Neuronal stem cell (in vitro differentiated cells): ENCODE measurements at regions not wholly inside any gene's neighbourhood (a gene's known extent, or its start where the extent isn't known, plus 50 kb on each side); places are given as distances from the start of the nearest gene placed in this dataset.
"Not testable (repeated sequence)": the region's sequence is repeated elsewhere in the genome, so short reads cannot be mapped to it uniquely, and the experiment has no call there.

ENCODE experiments used
- DNase-seq: peaks from one replicate; pipeline ENCODE4 v3.0.0-alpha.2; 2013; ENCODE audit warnings: low spot score
- H2AFZ ChIP-seq: one replicate; pipeline ENCODE4 v1.6.1; 2013; ENCODE audit warnings: mild to moderate bottlenecking, low read length, inconsistent platforms
- H2AK5ac ChIP-seq: 2 replicates; pipeline ENCODE4 v1.6.1; 2013; ENCODE audit warnings: low read depth, mild to moderate bottlenecking, inconsistent platforms, low read length, moderate library complexity, mixed read lengths
- H2BK120ac ChIP-seq: 2 replicates; pipeline ENCODE4 v1.6.1; 2013; ENCODE audit warnings: low read depth, mild to moderate bottlenecking, inconsistent platforms, low read length, moderate library complexity, mixed read lengths
- H2BK12ac ChIP-seq: one replicate; pipeline ENCODE4 v1.6.1; 2013; ENCODE audit warnings: low read length, inconsistent platforms
- H2BK15ac ChIP-seq: 2 replicates; pipeline ENCODE4 v1.6.1; 2013; ENCODE audit warnings: mild to moderate bottlenecking, low read length, inconsistent platforms, mixed read lengths
- H2BK5ac ChIP-seq: one replicate; pipeline ENCODE4 v1.6.1; 2013; ENCODE audit warnings: inconsistent platforms, mild to moderate bottlenecking, low read length, moderate library complexity
- H3K14ac ChIP-seq: one replicate; pipeline ENCODE4 v1.6.1; 2013; ENCODE audit warnings: low read length, inconsistent platforms
- H3K18ac ChIP-seq: 2 replicates; pipeline ENCODE4 v1.6.1; 2013; ENCODE audit warnings: low read length, inconsistent platforms
- H3K23ac ChIP-seq: 2 replicates; pipeline ENCODE4 v1.6.1; 2013; ENCODE audit warnings: low read depth, mild to moderate bottlenecking, mixed read lengths, low read length, inconsistent platforms; ENCODE audit not compliant: poor library complexity
- H3K27ac ChIP-seq: replicated peaks from 3 replicates; pipeline ENCODE4 v1.5.1; 2013; ENCODE audit warnings: low read length, inconsistent platforms
- H3K27me3 ChIP-seq, 3 experiments: 2 replicates each; pipeline ENCODE4 v1.6.1; 2013; ENCODE audit warnings: low read length in 3 of 3, mild to moderate bottlenecking in 2 of 3, inconsistent platforms in 1 of 3, low read depth in 1 of 3, mixed read lengths in 1 of 3, moderate library complexity in 1 of 3; ENCODE audit not compliant: control insufficient read depth in 3 of 3, insufficient read depth in 3 of 3
- H3K36me3 ChIP-seq, 2 donors: replicated peaks in 1 of 2; 2 replicates each; pipeline ENCODE4 v1.6.1; 2013; ENCODE audit warnings: low read length in 2 of 2; ENCODE audit not compliant: control insufficient read depth in 2 of 2, insufficient read depth in 2 of 2
- H3K4ac ChIP-seq: 2 replicates; pipeline ENCODE4 v1.6.1; 2013; ENCODE audit warnings: inconsistent platforms, mild to moderate bottlenecking, low read length, moderate library complexity
- H3K4me1 ChIP-seq, 2 donors: 1 replicate in 1 of 2; 2 replicates in 1 of 2; pipeline ENCODE4 v1.6.1; 2013; ENCODE audit warnings: low read length in 2 of 2, low read depth in 1 of 2; ENCODE audit not compliant: control insufficient read depth in 2 of 2, insufficient read depth in 1 of 2
- H3K4me2 ChIP-seq: one replicate; pipeline ENCODE4 v1.6.1; 2013; ENCODE audit warnings: mild to moderate bottlenecking, low read length, inconsistent platforms; ENCODE audit not compliant: insufficient read depth, poor library complexity, severe bottlenecking
- H3K4me3 ChIP-seq, 2 donors: 2 replicates each; pipeline ENCODE4 v1.5.1; 2013; ENCODE audit warnings: low read length in 2 of 2, mild to moderate bottlenecking in 2 of 2, inconsistent platforms in 1 of 2, moderate library complexity in 1 of 2
- H3K79me1 ChIP-seq: one replicate; pipeline ENCODE4 v1.6.1; 2013; ENCODE audit warnings: low read depth, mild to moderate bottlenecking, inconsistent platforms, low read length, moderate library complexity
- H3K9ac ChIP-seq: one replicate; pipeline ENCODE4 v1.6.1; 2013; ENCODE audit warnings: mild to moderate bottlenecking, low read depth, low read length, inconsistent platforms; ENCODE audit not compliant: poor library complexity
- H3K9me3 ChIP-seq, 2 donors: replicated peaks in 1 of 2; 2 replicates each; pipeline versions ENCODE3 to v1.6.1; 2013; ENCODE audit warnings: low read length in 2 of 2, mild to moderate bottlenecking in 2 of 2, inconsistent platforms in 1 of 2, low read depth in 1 of 2, mixed read lengths in 1 of 2, moderate library complexity in 1 of 2; ENCODE audit not compliant: control insufficient read depth in 2 of 2, insufficient read depth in 1 of 2
- H4K8ac ChIP-seq: one replicate; pipeline ENCODE4 v1.6.1; 2013; ENCODE audit warnings: low read depth, mild to moderate bottlenecking, inconsistent platforms, low read length, moderate library complexity
- H4K91ac ChIP-seq: one replicate; pipeline ENCODE4 v1.6.1; 2013; ENCODE audit warnings: low read length, low read depth, mild to moderate bottlenecking, inconsistent platforms; ENCODE audit not compliant: poor library complexity
- WGBS, 2 donors: extraction: QIAGEN DNeasy Blood & Tissue Kit; methylation state at CpG; one replicate each; pipeline ENCODE4 v1.1.7; 2013; ENCODE audit warnings: missing lambda C conversion rate in 2 of 2, mixed read lengths in 1 of 2; ENCODE audit not compliant: insufficient read length in 2 of 2, insufficient replicate concordance in 1 of 2; ENCODE audit errors: extremely low coverage in 2 of 2; 5-methylcytosine and 5-hydroxymethylcytosine counted together

GRCh38 chr16:85243308-85243707, 131.0 kb upstream of the CIBAR2 start:
- no CpG with 5 or more reads among the region's 12 CpGs for WGBS, 2 donors
- Histone ChIP-seq H2BK15ac (no peak overlapping the region), H3K27ac (no peak overlapping the region), H3K14ac (no peak overlapping the region), H3K36me3 (no peaks in the 10 kb centered on the region), H2AFZ (no peak overlapping the region), H2AK5ac (peak overlapping the region; percentile 77), H3K4me3 (no peak overlapping the region), H4K91ac (peak overlapping the region; percentile 59), H3K9me3 (no peaks in the 10 kb centered on the region), H3K27me3 (no peaks in the 10 kb centered on the region), H2BK5ac (no peak overlapping the region), H3K18ac (peak overlapping the region; percentile 13), H3K4me1 (peaks cover 18 to 35% of the 10 kb centered on the region in 2 donors), H2BK120ac (no peak overlapping the region), H2BK12ac (no peak overlapping the region), H3K4me2 (no peak overlapping the region), H3K23ac (peak overlapping the region; percentile 82), H3K79me1 (no peaks in the 10 kb centered on the region), H3K4ac (no peak overlapping the region), H3K9ac (no peak overlapping the region), H4K8ac (no peak overlapping the region)
- no peak for DNase-seq

- H3K9ac ChIP-seq, H3K4me3 ChIP-seq, H2BK12ac ChIP-seq, H3K9me3 ChIP-seq, H3K14ac ChIP-seq, H4K91ac ChIP-seq, H3K4me2 ChIP-seq, H2BK15ac ChIP-seq, H3K18ac ChIP-seq, H2AFZ ChIP-seq, H4K8ac ChIP-seq, H3K36me3 ChIP-seq, H2BK120ac ChIP-seq, H3K27me3 ChIP-seq, H3K23ac ChIP-seq, H2AK5ac ChIP-seq, H3K4ac ChIP-seq, H2BK5ac ChIP-seq, H3K27ac ChIP-seq, DNase-seq, H3K79me1 ChIP-seq: not testable (repeated sequence)
- peaks cover 14 to 33% of the 10 kb centered on the region in 2 donors for H3K4me1 ChIP-seq
- WGBS, 2 donors = no CpG with 5 or more reads among the region's 8 CpGs
Measured at GRCh38 chr16:85244452-85244851, 132.2 kb upstream of the CIBAR2 start.

DNA sequence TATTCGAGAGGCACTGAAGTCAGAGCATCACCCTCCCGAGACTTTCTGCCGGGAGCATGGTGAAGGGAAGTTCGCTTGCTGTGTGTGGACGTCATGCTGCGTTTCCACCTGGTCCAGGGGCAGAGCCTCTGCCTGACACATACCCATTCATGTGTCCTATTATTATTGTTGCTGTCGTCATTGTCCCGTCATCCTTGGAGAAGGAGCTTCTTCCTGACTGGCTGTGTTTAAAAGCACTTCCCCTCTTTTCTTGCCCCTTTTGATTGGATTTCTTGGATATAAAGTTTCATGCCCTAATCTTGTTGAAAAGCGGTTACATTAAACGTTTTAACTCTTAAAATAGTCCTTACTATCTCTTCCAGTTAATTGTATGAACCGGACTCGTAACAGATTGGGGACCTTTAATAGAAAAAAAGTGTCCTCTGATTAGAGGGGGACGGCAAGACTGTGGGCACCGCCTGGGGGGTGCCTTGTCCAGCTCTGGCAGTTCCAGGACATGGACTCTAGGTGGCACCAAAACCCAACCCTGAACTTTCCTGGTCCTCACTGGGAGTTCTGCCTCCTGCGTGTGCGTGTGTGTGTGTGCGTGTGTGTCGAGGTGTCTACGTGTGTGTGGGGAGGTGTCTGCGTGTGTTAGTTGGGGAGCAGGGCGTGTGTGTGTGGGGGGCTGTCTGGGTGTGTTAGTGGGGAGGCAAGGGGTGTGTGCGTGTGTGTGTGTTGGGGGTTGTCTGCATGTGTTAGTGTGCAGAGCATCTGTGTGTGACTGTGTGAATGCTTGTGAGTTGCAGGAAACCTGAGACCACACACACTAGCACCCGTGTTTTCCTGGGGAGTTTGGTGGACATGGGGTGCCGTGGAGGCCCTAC, 133.3 kb upstream of the CIBAR2 start:
- no CpG with 5 or more reads among the region's 24 CpGs for WGBS, 2 donors
- no peak overlapping the region for H4K8ac ChIP-seq
- H4K91ac ChIP-seq = peak overlapping the region; percentile 59
- no peak overlapping the region for H2AFZ ChIP-seq
- H3K4me1 ChIP-seq = peaks cover 14 to 28% of the 10 kb centered on the region in 2 donors
- peak; percentile 70 for DNase-seq
- H3K18ac ChIP-seq = peak overlapping the region; percentile 88
- H3K79me1 ChIP-seq = peaks cover 1% of the 10 kb centered on the region
- peak overlapping the region; percentile 12 for H2BK12ac ChIP-seq
- no peak overlapping the region for H3K27ac ChIP-seq
- peak overlapping the region; percentile 97 for H3K23ac ChIP-seq
- no peaks in the 10 kb centered on the region for H3K27me3 ChIP-seq
- H2BK120ac ChIP-seq = no peak overlapping the region
- H3K36me3 ChIP-seq = no peaks in the 10 kb centered on the region
- H3K14ac ChIP-seq = no peak overlapping the region
- no peak overlapping the region for H3K4me2 ChIP-seq
- H3K9ac ChIP-seq = no peak overlapping the region
- H2BK15ac ChIP-seq = no peak overlapping the region
- H3K4me3 ChIP-seq = no peak overlapping the region
- no peaks in the 10 kb centered on the region for H3K9me3 ChIP-seq
- no peak overlapping the region for H2BK5ac ChIP-seq
- H2AK5ac ChIP-seq = peak overlapping the region; percentile 82
- no peak overlapping the region for H3K4ac ChIP-seq

DNA sequence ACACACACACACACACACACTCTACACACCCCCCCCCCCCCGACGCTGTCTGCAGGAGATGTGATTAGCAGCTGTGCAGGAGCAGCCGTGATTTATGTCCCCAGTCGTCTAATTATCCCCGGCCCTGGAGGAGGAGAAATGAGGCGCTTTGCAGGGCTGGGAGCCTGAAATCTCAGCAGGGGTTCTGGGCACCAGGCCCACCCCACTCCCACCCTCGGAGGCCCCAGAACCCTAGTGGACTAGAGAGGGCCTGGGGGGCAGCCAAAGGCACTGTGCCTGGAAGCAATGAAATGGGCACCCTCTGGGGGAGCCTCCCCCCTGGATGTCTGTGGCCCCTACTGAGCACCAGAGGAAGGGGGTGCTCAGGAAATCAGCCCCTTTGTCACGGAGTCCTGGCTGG, 134.2 kb upstream of the CIBAR2 start:
- peak overlapping the region; percentile 76 for H4K8ac ChIP-seq
- no peaks in the 10 kb centered on the region for H3K27me3 ChIP-seq
- no peaks in the 10 kb centered on the region for H3K36me3 ChIP-seq
- peak overlapping the region; percentile 67 for H3K23ac ChIP-seq
- no peaks in the 10 kb centered on the region for H3K9me3 ChIP-seq
- H3K79me1 ChIP-seq = peaks cover 1% of the 10 kb centered on the region
- peaks cover 14 to 31% of the 10 kb centered on the region in 2 donors for H3K4me1 ChIP-seq
- H3K4ac ChIP-seq = no peak overlapping the region
- H3K4me2 ChIP-seq = no peak overlapping the region
- H3K18ac ChIP-seq = peak overlapping the region; percentile 88
- H3K9ac ChIP-seq = peak overlapping the region; percentile 85
- peak overlapping the region; percentile 12 for H2BK12ac ChIP-seq
- H2BK15ac ChIP-seq = no peak overlapping the region
- H2AK5ac ChIP-seq = peak overlapping the region; percentile 71
- H3K27ac ChIP-seq = no peak overlapping the region
- H4K91ac ChIP-seq = peak overlapping the region; percentile 59
- WGBS, 2 donors = no CpG with 5 or more reads among the region's 8 CpGs
- peak overlapping the region; percentile 99 for H3K14ac ChIP-seq
- no peak for DNase-seq
- H3K4me3 ChIP-seq = no peak overlapping the region
- H2AFZ ChIP-seq = no peak overlapping the region
- H2BK5ac ChIP-seq = no peak overlapping the region
- no peak overlapping the region for H2BK120ac ChIP-seq
